Fibroblast of pulmonary artery (primary cell): ENCODE measurements at regions not wholly inside any gene's neighbourhood (a gene's known extent, or its start where the extent isn't known, plus 50 kb on each side); places are given as distances from the start of the nearest gene placed in this dataset.
A peak's percentile ranks its signal among the peaks of the same experiment; 100 is the strongest.

Experiments used
- DNase-seq: peaks from one replicate; pipeline ENCODE4 v3.0.0-alpha.2; 2010; ENCODE audit warnings: low read depth
- H3K4me3 ChIP-seq: replicated peaks from 2 replicates; pipeline ENCODE4 v1.5.1; 2011; ENCODE audit warnings: low read depth, mild to moderate bottlenecking, control low read depth, low read length, moderate library complexity
- CTCF ChIP-seq: IDR thresholded peaks from 2 replicates; pipeline ENCODE4 v1.5.1; 2011; ENCODE audit warnings: mild to moderate bottlenecking, control low read depth, low read length, inconsistent platforms; ENCODE audit errors: missing control alignments

DNA sequence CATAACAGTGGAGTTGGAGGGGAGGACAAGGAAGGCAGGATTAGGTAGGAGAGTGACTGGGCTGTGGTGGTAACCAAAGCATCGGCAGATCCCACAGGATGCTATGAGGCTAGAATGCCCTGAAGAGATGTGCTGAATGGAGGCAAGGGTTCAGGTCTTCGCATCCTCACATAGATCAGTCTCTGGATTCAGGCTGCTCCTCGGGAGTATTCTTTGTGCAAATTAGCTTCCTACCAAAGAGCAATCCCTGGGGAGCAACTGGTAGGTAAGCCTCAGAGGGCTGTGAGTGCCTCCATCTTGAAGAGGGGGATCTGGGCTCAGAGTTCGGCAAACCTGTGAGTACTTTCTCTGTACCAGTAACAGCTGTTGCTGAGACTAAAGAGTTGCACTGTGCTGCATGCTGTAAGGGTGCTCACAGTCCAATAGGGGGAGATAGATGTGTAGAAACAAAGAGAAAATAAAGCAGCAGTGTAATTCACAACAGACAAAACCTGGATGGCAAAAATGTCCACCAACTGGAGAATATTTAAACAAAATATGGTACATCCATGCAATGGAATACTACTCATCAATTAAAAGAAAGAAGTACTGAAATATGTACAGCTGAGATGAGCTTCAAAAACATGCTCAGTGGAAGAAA lies 322.4 kb upstream of the DEPDC1 start:
- TF ChIP-seq CTCF: peak; percentile 47
- peak; percentile 20 for DNase-seq
- H3K4me3 ChIP-seq: no peak overlapping the region

GRCh38 chr1:68820151-68820550 lies 323.3 kb upstream of the DEPDC1 start:
- H3K4me3 ChIP-seq: no peak overlapping the region
- TF ChIP-seq CTCF: no peak
- no peak for DNase-seq

DNA sequence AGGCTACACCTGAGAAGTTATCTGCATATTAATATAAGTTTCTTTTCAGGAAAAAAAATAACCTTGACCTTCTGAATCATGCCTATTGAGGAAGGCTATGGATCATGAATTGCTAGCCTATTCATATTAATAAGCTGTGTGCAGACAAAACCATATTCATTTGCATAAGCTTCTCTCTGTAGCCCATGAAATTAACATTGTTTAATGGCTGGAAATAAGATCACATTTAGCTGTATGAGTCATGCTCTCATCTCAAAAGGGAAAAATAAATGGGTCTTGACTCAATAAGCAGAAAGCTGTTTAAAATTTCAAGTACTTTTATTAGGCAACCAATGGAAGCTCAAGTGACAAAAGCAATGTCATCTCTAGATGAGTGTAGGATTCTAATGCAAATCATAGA lies 330.0 kb upstream of the DEPDC1 start:
- no peak overlapping the region for H3K4me3 ChIP-seq
- DNase-seq: no peak
- no peak for TF ChIP-seq CTCF

DNA sequence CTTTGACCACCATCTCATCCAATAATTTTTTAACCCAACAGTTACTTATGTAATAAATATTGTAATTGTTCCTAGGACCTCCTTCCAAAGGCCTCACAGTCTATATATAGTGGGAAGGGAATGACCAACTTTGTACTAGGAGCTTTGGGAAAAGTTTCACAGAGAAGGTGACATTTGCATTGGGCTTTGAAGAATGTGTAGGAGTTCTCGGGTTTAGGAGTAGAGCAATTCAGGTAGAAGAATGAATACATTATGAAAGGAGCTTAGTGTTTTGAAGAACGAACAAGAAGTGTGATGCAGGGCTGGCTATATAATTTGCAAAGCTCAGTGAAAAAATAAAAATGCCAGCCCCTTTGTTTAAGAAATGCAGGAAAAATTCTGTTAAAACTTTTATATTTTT lies 330.4 kb upstream of the DEPDC1 start:
- no peak for TF ChIP-seq CTCF
- H3K4me3 ChIP-seq: no peak overlapping the region
- DNase-seq: no peak

DNA sequence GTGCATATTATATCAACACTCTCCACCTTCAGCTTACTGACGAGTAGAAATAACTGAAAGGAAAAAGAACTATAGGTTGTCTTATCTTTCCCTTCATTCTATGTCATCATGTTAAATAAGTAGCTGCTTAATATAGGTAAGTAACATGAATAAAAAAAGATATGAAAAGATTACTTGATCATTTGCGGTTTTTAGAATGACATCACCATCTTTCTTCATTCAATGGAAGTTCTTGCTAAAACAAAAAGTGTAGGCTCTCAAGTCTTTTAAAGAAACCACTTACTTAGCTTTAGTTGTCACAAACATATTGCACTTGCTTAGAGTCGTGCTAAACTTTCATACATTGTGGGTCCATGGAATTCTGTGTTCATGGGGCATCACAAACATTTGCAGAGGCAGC lies 331.1 kb upstream of the DEPDC1 start:
- TF ChIP-seq CTCF: no peak
- no peak for DNase-seq
- H3K4me3 ChIP-seq: no peak overlapping the region

DNA sequence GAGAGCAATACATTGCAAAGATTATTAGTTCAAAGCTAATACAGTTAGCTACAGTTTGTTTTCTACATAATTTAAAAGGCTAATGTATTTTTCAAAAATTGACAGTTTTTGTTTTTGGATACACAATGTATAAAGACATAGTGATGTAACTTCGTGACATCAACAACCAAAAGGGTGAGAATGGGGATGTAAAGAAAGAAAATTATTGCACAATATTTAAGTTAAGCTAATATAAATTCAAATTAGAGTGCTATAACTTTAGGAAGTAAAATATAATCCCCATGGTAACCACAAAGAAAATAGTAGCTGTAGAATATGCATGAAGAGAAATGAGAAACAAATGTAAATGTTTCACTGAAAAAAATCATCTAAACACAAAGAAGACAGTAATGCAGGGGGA lies 334.4 kb upstream of the DEPDC1 start:
- DNase-seq: no peak
- no peak for TF ChIP-seq CTCF
- no peak overlapping the region for H3K4me3 ChIP-seq

GRCh38 chr1:68848017-68848416 lies 351.1 kb upstream of the DEPDC1 start:
- no peak for TF ChIP-seq CTCF
- DNase-seq: no peak
- H3K4me3 ChIP-seq: no peak overlapping the region
